GM23248 (cell line): ENCODE measurements at regions not wholly inside any gene's neighbourhood (a gene's known extent, or its start where the extent isn't known, plus 50 kb on each side); places are given as distances from the start of the nearest gene placed in this dataset.

ENCODE experiments used
- DNase-seq: peaks from one replicate; pipeline ENCODE4 v3.0.0-alpha.2; 2015
- H2AFZ ChIP-seq: fragments of 200-600 bp; sonication (generic); 2 replicates; pipeline ENCODE4 v1.6.1; 2016; ENCODE audit warnings: antibody characterized with exemption
- H3F3A ChIP-seq: fragments of 200-600 bp; sonication (generic); 2 replicates; pipeline ENCODE4 v1.6.1; 2016; ENCODE audit warnings: mild to moderate bottlenecking, antibody characterized with exemption, mixed run types; ENCODE audit not compliant: insufficient read depth
- H3K27ac ChIP-seq: fragments of 200-600 bp; sonication (generic); 2 replicates; pipeline ENCODE4 v1.5.1; 2016; ENCODE audit warnings: mild to moderate bottlenecking
- H3K27me3 ChIP-seq: fragments of 200-600 bp; sonication (generic); replicated peaks from 2 replicates; pipeline ENCODE4 v1.6.1; 2016; ENCODE audit warnings: mild to moderate bottlenecking; ENCODE audit not compliant: insufficient read depth
- H3K36me3 ChIP-seq: fragments of 200-600 bp; sonication (generic); 2 replicates; pipeline ENCODE4 v1.6.1; 2016; ENCODE audit warnings: low read depth, mild to moderate bottlenecking
- H3K4me1 ChIP-seq: fragments of 200-600 bp; sonication (generic); 2 replicates; pipeline ENCODE4 v1.6.1; 2016; ENCODE audit warnings: mild to moderate bottlenecking; ENCODE audit not compliant: insufficient read depth
- H3K4me2 ChIP-seq: fragments of 200-600 bp; sonication (generic); one replicate; pipeline ENCODE4 v1.6.1; 2016; ENCODE audit warnings: mild to moderate bottlenecking; ENCODE audit not compliant: unreplicated experiment
- H3K4me3 ChIP-seq: fragments of 200-600 bp; sonication (generic); 2 replicates; pipeline ENCODE4 v1.5.1; 2016; ENCODE audit warnings: mild to moderate bottlenecking
- H3K79me2 ChIP-seq: fragments of 200-600 bp; sonication (generic); 2 replicates; pipeline ENCODE4 v1.6.1; 2016; ENCODE audit warnings: mild to moderate bottlenecking; ENCODE audit not compliant: insufficient read depth
- H3K9ac ChIP-seq: fragments of 200-600 bp; sonication (generic); 2 replicates; pipeline ENCODE4 v1.6.1; 2016; ENCODE audit warnings: mild to moderate bottlenecking
- H3K9me2 ChIP-seq: fragments of 200-600 bp; sonication (generic); 2 replicates; pipeline ENCODE4 v1.6.1; 2016; ENCODE audit warnings: mixed run types, mild to moderate bottlenecking, moderate library complexity; ENCODE audit not compliant: insufficient read depth
- H3K9me3 ChIP-seq: fragments of 200-600 bp; sonication (generic); one replicate; pipeline ENCODE4 v1.6.1; 2017; ENCODE audit warnings: low read depth
- H4K20me1 ChIP-seq: fragments of 200-600 bp; sonication (generic); 2 replicates; pipeline ENCODE4 v1.6.0; 2016; ENCODE audit not compliant: insufficient read depth
- EZH2 ChIP-seq: fragments of 200-600 bp; sonication (generic); IDR thresholded peaks from 2 replicates; pipeline ENCODE4 v1.6.1; 2018; ENCODE audit warnings: antibody characterized with exemption, mild to moderate bottlenecking; ENCODE audit not compliant: insufficient read depth, poor library complexity, severe bottlenecking
- EZH2phosphoT487 ChIP-seq: fragments of 200-600 bp; sonication (generic); IDR thresholded peaks from 2 replicates; pipeline ENCODE4 v1.6.1; 2018; ENCODE audit warnings: antibody characterized with exemption, moderate library complexity, mild to moderate bottlenecking, low read depth; ENCODE audit not compliant: insufficient read depth
- WGBS, 2 experiments: methylation state at CpG; one replicate each; pipeline ENCODE4 v1.1.6; 2015 to 2017; ENCODE audit warnings: low lambda C conversion rate in 2 of 2, low coverage in 1 of 2; ENCODE audit errors: missing lambda C conversion rate in 2 of 2; 5-methylcytosine and 5-hydroxymethylcytosine counted together
- in situ Hi-C: fragments of 300-500 bp; cut with MboI; formaldehyde crosslinking; loops from 2 replicates; pipeline ENCODE4 v1.15.0; 2020

- Histone ChIP-seq H3K9me3 (no peaks in the 10 kb centered on the region), H3K4me1 (peaks cover 9% of the 10 kb centered on the region), H3F3A (no peaks in the 10 kb centered on the region), H3K27me3 (peaks cover 6% of the 10 kb centered on the region; the same call in 1 of the 2 replicates), H3K27ac (no peak overlapping the region), H4K20me1 (no peaks in the 10 kb centered on the region), H3K79me2 (no peaks in the 10 kb centered on the region), H3K4me3 (no peak overlapping the region), H2AFZ (no peak overlapping the region), H3K4me2 (no peak overlapping the region), H3K36me3 (no peaks in the 10 kb centered on the region), H3K9ac (no peak overlapping the region), H3K9me2 (no peaks in the 10 kb centered on the region)
- 64 to 70% methylated on average over 14 of the region's 14 CpGs for WGBS, 2 experiments
- no peak for DNase-seq
- no peak for TF ChIP-seq EZH2
- TF ChIP-seq EZH2phosphoT487 = no peak
- in situ Hi-C loops = no loop called here
These were observed 66.6 kb upstream of the POU3F1 start for GRCh38 chr1:38113159-38113666.

DNA sequence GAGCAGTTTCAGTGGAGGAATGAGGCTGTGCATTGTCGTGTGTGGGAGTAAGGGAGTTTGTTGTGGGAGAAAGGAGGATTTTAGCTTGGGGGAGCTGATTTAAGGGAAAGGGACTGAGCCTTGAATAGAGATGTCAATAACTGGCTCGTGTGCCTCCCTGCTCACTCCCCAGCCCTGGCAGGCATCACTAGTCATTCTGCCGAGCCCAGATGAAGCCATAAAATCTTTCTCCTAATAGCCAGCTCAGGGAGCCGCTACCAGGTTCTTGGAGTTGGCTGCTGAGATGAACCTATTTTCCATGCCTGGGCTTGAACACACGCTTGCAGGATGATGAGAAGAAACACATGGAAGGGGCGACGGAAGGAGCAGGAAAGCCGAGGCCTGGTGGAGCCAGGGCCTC lies 65.0 kb upstream of the POU3F1 start:
- peaks cover 6% of the 10 kb centered on the region; the same call in 1 of the 2 replicates for H3K27me3 ChIP-seq
- H3K9ac ChIP-seq = no peak overlapping the region
- no peaks in the 10 kb centered on the region for H3K79me2 ChIP-seq
- no peak overlapping the region for H2AFZ ChIP-seq
- no peak for DNase-seq
- H3K36me3 ChIP-seq = no peaks in the 10 kb centered on the region
- no peak overlapping the region for H3K4me2 ChIP-seq
- H3K4me3 ChIP-seq = no peak overlapping the region
- WGBS, 2 experiments = 45 to 47% methylated on average over 8 of the region's 8 CpGs
- no peak overlapping the region for H3K27ac ChIP-seq
- no peaks in the 10 kb centered on the region for H3F3A ChIP-seq
- no peaks in the 10 kb centered on the region for H3K9me2 ChIP-seq
- H3K4me1 ChIP-seq = peaks cover 9% of the 10 kb centered on the region
- no peaks in the 10 kb centered on the region for H4K20me1 ChIP-seq
- in situ Hi-C loops = no loop called here
- H3K9me3 ChIP-seq = no peaks in the 10 kb centered on the region
- TF ChIP-seq EZH2 (no peak), EZH2phosphoT487 (no peak)

- H3K4me3 ChIP-seq = no peak overlapping the region
- H3K36me3 ChIP-seq = no peaks in the 10 kb centered on the region
- no peak overlapping the region for H3K9ac ChIP-seq
- TF ChIP-seq EZH2 (no peak), EZH2phosphoT487 (no peak)
- H3K9me3 ChIP-seq = no peaks in the 10 kb centered on the region
- peaks cover 11% of the 10 kb centered on the region; the same call in 1 of the 2 replicates for H3K27me3 ChIP-seq
- no peaks in the 10 kb centered on the region for H3K79me2 ChIP-seq
- DNase-seq = no peak
- H3K9me2 ChIP-seq = no peaks in the 10 kb centered on the region
- WGBS, 2 experiments = 50 to 55% methylated on average over 5 of the region's 5 CpGs
- no peak overlapping the region for H3K27ac ChIP-seq
- no peaks in the 10 kb centered on the region for H3K4me1 ChIP-seq
- H3F3A ChIP-seq = no peaks in the 10 kb centered on the region
- no peaks in the 10 kb centered on the region for H4K20me1 ChIP-seq
- H2AFZ ChIP-seq = no peak overlapping the region
- in situ Hi-C loops = no loop called here
- H3K4me2 ChIP-seq = no peak overlapping the region
These were observed 58.7 kb upstream of the POU3F1 start for GRCh38 chr1:38105267-38105666.

GRCh38 chr1:38102636-38103035 lies 56.0 kb upstream of the POU3F1 start:
- no peak for DNase-seq
- H2AFZ ChIP-seq = no peak overlapping the region
- no peak overlapping the region for H3K9ac ChIP-seq
- H3K36me3 ChIP-seq = no peaks in the 10 kb centered on the region
- no peaks in the 10 kb centered on the region for H4K20me1 ChIP-seq
- no peak overlapping the region for H3K4me3 ChIP-seq
- H3K9me2 ChIP-seq = no peaks in the 10 kb centered on the region
- 69 to 70% methylated on average over 3 of the region's 3 CpGs for WGBS, 2 experiments
- H3K4me1 ChIP-seq = no peaks in the 10 kb centered on the region
- H3K27me3 ChIP-seq = peaks cover 5% of the 10 kb centered on the region; the same call in 1 of the 2 replicates
- no peak overlapping the region for H3K27ac ChIP-seq
- no peaks in the 10 kb centered on the region for H3K79me2 ChIP-seq
- no peak for TF ChIP-seq EZH2
- TF ChIP-seq EZH2phosphoT487 = no peak
- H3K4me2 ChIP-seq = no peak overlapping the region
- no peaks in the 10 kb centered on the region for H3F3A ChIP-seq
- no peaks in the 10 kb centered on the region for H3K9me3 ChIP-seq
- in situ Hi-C loops = no loop called here
